ENCODE measurements at regions not wholly inside any gene's neighbourhood (a gene's known extent, or its start where the extent isn't known, plus 50 kb on each side); places are given as distances from the start of the nearest gene placed in this dataset.

- TF ChIP-seq GATA2 (IDR thresholded peaks at IDR 0.05; ENCODE audit: low read depth, low read length) (no peak), GATA3 (IDR thresholded peaks at IDR 0.05; ENCODE audit: low read depth, low read length) (no peak)
These were observed 918.7 kb downstream of the AACS start for GRCh38 chr12:125983784-125984500.

Measured in SH-SY5Y (cell line).